ENCODE measurements at regions not wholly inside any gene's neighbourhood (a gene's known extent, or its start where the extent isn't known, plus 50 kb on each side); places are given as distances from the start of the nearest gene placed in this dataset.
A peak's percentile ranks its signal among the peaks of the same experiment; 100 is the strongest.

DNA sequence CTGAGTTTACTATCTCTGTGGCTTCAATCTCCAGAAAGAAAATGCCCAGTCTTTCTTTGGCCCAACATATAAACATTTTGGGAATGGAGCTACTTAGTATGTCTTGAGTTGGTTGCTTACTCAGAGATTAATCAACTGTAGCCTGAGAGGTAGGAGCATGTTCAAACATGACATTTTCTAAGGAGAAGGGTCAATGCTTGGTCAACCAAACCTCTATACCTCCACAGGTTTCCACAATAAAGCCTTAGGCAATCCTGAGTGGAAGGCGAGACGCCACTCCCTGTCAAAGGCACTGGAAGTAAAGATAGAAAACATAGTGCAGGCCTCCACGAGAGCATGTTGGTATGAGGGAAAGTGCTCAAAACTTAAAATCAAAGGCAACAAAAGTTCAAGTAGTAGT, 411.4 kb downstream of the KCTD16 start:
- no peak for DNase-seq

DNA sequence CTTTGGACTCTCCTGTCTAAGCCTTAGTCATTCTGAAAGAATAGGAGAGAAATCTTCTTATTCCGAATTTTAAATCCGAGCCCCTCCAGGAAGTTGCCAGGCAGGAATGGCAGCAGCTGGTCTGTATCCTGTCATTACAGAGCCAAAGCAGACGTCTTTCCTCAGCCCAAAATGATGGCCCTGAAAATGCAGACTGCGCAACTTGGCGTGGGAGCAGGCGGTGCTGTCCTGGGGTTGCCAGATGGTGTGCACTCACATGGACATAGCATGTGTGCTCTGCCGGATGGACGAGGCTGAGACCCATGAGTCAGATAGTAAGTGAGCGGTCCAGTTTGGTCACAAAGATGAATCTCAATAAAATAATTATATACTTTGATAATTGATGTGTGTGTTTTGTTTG, 410.4 kb downstream of the KCTD16 start:
- DNase-seq = no peak

GRCh38 chr5:144577676-144578075, 407.0 kb downstream of the KCTD16 start:
- no peak for DNase-seq

- no peak for DNase-seq
These were observed 405.1 kb downstream of the KCTD16 start for GRCh38 chr5:144575736-144576135.

GRCh38 chr5:144567421-144567780, 396.7 kb downstream of the KCTD16 start:
- peak; percentile 19 for DNase-seq

- DNase-seq = peak; percentile 52
These were observed 396.2 kb downstream of the KCTD16 start for GRCh38 chr5:144566747-144567420.

DNA sequence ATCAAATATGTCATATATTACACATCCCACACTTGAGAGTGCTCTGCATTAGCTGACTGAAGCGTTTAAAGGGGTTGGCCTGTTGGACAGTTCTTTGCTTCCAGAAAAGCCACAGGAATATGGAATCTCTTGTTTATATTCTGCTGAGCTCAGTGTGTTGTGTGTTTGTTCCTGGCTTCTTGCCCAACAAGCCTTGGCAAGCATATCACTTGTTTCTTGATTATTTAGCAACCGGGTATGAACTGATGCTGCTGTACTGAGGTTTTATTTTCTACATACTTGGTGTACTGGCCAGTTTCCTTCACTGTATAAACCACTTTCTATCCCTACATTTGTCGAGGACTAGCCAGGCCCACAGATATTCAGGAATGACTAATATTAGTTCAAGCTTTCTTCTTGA, 378.9 kb downstream of the KCTD16 start:
- DNase-seq = peak; percentile 45

DNA sequence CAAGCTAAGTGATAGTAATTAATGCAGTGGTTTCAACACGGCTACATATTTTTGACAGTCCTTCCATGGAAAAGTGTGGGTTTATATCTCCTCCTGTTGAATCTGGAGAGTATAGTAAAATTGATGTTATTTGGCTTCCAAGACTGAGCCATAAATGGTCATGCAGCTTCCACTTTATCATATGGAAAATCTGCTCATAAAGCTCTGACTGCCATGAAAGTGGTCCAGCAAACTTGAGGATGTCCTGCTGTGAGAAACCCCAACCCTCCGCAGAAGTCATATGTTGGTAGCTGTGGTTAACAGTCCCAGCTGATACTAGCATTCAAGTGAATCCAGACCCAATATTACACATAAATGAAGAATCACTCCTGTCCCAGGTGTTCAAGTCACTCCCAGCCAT, 378.3 kb downstream of the KCTD16 start:
- no peak for DNase-seq

DNA sequence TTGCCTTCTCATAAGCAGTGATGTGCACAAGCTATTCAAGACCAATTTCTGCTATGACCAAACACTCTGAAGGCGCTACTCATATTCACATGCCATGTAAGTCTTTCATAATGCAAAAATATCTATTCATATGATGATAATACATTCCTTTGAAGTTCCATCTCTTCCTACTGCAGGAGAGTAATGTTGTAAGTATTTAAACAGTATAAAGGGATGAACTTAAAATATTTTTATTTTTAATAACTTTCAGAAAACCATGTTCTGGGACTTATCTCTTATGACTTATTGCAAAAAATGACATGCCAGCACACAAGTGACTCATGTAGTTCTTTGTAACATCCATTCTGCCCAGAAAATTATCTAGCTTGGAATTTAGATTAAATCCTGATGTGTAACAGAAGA, 376.4 kb downstream of the KCTD16 start:
- DNase-seq = peak; percentile 21

DNA sequence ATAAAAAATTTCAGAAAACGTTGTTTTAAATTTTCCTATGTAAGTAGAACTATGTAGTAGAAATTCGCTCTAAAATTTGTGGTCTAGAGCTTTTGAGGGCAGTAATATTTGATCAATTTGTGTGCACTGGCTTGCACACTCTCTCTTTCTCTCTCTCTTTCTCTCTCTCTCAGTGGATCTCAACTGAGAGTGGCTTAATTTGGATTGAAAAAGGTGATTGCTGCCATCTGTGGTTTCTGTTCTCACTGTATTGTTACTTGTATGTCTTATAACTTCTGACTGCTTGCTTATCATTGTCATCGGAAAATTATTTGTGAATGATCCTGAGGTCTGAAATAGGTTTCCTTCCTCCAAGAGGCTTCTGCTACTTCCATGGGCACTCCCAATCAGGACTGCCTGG, 368.2 kb downstream of the KCTD16 start:
- no peak for DNase-seq

Measured in fibroblast of skin of right quadriceps (primary cell).